GM20000 (cell line): ENCODE measurements at regions not wholly inside any gene's neighbourhood (a gene's known extent, or its start where the extent isn't known, plus 50 kb on each side); places are given as distances from the start of the nearest gene placed in this dataset.

Source experiments
- DNase-seq: peaks from one replicate; pipeline ENCODE4 v3.0.0; 2012; ENCODE audit warnings: low spot score
- TF ChIP-seq, protein P1 (sequence below): IDR thresholded peaks from 2 replicates; pipeline ENCODE4 v1.5.1; 2012; ENCODE audit warnings: mild to moderate bottlenecking, control low read depth; ENCODE audit errors: extremely low read depth, missing control alignments

DNA sequence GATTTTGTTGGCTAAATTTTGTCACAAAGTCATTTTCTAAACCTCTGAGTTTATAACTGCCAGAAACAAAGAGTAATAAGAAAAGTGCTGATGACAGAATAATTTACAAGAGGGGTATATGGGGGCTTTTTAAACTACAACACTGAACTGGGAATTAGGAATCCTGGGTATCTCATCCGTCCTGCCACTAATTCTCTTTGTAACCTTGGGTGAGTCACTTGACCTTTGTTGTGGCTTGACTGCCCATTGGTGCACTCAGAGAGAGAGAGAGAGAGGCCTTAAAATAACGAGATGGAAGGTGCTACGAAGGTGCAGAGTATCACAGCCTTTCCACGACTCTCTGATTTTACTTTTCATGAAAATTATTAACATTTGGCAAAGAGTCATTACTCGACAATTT is 130.3 kb upstream of the CNTLN start:
- TF ChIP-seq, protein P1, sequence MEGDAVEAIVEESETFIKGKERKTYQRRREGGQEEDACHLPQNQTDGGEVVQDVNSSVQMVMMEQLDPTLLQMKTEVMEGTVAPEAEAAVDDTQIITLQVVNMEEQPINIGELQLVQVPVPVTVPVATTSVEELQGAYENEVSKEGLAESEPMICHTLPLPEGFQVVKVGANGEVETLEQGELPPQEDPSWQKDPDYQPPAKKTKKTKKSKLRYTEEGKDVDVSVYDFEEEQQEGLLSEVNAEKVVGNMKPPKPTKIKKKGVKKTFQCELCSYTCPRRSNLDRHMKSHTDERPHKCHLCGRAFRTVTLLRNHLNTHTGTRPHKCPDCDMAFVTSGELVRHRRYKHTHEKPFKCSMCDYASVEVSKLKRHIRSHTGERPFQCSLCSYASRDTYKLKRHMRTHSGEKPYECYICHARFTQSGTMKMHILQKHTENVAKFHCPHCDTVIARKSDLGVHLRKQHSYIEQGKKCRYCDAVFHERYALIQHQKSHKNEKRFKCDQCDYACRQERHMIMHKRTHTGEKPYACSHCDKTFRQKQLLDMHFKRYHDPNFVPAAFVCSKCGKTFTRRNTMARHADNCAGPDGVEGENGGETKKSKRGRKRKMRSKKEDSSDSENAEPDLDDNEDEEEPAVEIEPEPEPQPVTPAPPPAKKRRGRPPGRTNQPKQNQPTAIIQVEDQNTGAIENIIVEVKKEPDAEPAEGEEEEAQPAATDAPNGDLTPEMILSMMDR, result no peak
- DNase-seq, result no peak

DNA sequence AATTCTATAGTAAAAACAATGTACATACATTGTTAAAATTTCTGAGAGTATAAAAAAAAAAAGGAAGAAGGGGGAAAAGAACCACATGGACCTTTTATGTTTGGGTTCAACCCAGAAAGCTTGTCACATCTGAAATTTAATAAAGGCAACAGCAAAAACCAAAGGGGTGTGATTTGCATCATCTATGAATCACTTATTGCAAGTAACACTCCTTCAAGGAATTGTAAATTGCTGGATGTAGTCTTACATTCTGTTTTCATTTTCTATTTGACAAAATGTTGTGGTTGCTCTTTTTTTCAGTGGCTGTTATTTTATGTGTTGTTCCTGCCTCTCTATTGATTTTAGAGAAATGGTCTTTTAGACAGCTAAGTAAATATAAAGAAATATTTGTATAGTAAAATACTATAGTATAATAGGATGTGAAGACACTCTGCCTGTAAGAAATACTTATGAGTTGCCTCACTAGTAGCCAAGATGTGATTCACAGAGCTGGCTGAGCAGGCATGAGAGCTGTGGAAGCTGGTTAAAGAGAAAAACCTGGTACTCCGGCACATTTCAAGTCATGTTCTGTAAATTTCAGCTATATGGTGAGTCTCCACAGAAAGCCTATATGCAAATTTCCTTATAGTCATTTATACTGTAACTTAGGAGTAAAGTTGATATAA is 131.1 kb upstream of the CNTLN start:
- TF ChIP-seq, protein P1, result no peak
- DNase-seq, result no peak

DNA sequence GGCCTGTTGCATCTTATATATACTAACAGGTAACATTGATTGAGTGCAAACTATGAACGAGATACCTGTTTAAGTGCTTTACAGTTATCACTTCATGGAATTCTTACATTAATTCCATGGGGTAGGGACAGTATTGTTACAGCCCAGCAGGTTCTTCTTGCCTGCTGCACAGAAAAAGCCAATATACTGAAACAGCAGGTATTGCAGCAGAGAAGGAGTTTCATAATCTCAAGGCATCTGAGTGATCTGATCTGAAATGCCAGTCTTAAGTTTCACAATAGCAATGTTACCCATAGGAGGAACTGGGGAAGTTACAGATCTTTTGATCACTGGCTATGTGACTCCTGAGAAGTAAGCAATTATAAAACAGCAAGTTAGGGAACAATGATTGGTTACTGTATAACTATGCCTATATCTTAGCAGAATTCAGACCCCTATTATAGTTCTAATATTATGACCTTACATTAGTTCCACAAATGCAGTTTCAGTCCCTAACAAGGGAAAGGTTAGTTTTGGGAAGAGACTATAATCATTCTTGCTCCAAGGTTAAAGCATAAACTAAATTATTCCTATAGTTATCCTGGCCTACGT is 126.5 kb upstream of the BNC2 start:
- DNase-seq, result no peak
- TF ChIP-seq, protein P1, result no peak

DNA sequence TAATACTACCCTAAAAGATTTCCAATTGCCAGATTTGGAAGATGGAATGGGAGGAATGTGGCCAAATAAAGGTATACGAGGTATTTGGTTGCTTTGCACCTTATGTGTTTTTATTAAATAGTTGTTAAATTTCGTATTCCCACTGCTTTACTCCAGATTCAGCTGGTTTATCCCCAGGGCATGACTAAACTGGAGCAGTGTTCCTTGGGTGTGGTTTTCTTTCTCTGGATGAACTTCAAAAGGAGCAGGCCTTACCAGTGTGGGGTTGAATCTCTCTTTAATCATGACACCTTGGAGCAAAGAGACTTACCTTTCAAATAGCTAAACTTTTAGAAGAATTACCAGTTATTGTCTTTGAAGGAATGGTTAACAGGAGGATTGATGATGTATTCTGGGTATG is 121.7 kb upstream of the BNC2 start:
- DNase-seq, result no peak
- TF ChIP-seq, protein P1, result no peak

DNA sequence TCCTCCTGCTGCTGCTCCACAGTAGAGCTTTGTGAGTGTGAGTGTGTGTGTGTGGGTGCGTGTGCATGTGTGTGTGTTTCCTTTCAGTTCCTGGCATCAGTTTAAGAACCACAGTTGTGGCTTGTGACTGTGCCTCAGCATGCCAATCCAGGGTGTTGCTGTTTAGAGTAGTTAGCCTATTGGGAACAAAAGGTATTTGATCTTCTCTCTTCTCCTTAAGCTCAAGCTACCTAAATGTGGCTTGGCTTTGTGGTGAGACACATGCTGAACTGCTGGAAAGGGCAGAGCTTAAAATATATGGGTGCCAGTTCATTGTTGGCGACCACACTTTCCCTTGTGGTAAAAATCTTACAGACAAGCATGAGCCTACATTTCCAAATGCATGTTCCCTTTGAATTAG is 116.6 kb upstream of the BNC2 start:
- TF ChIP-seq, protein P1, result no peak
- DNase-seq, result no peak

DNA sequence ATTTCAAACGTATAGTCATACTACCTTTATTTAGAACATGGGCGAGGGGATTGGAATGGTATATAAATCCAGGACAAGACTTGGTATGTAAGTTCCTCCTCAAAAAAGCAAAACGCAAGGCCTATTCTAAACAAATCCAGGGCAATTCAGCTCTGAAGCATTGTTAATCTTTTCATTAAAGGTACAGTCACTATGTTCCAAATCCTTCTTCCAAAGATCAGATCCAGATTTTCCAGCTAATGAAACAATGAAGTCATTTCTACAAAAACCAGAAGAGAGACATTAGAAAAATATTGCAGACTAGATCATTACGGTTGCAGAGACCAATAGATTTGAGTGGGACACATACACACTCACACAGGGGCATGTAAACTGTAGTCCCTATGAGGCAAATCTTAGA is 116.1 kb upstream of the BNC2 start:
- TF ChIP-seq, protein P1, result no peak
- DNase-seq, result no peak

DNA sequence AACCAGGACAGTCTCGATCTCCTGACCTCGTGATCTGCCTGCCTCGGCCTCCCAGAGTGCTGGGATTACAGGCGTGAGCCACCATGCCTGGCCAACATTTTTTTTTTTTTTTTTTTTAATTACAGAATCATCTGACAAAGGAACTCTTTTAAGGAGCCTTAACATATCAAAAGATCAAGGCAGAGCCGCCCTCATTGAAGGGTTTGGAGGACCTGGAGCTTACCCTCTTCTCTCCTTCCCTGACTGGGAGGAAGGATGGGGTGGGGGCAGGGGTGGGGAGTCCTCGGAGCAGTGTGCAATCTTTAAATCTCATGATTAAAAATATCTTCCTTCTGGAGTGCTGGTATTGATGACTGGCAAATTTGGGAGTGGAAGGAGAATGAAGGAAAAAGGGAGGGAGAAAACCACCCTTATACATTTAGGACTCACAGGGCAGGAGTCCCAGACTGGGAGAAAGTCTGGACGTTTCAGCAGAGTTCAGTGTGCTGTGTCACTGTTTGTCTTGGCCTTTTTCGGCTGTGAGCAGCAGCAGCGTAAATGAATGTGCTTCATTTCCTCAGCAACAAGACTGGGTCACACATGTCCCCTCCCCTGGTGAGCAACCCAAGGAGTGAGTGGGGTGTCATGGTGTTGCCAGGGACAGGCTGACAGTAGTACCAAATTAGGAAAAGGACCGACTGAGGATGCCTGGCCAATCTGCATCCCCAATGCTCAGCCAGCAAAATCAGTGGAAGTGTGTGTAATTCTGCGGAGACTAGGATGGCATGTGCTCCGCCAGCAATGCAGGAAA is 115.3 kb upstream of the BNC2 start:
- no peak for DNase-seq
- TF ChIP-seq, protein P1, result no peak
